ENCODE measurements at regions not wholly inside any gene's neighbourhood (a gene's known extent, or its start where the extent isn't known, plus 50 kb on each side); places are given as distances from the start of the nearest gene placed in this dataset.

- H3K27ac Mint-ChIP-seq = no peak overlapping the region
- peaks cover 4% of the 10 kb centered on the region for H3K9me3 Mint-ChIP-seq
- no peak for DNase-seq (ENCODE audit: low spot score in 2 of 2, unreplicated experiment in 2 of 2)
- no peak overlapping the region for H3K4me3 Mint-ChIP-seq
- no peak for TF ChIP-seq CTCF (IDR thresholded peaks at IDR 0.05; ENCODE audit: unreplicated experiment)
- peaks cover 8% of the 10 kb centered on the region for H3K27me3 Mint-ChIP-seq (ENCODE audit: low read depth)
- H3K4me1 Mint-ChIP-seq = peaks cover 14% of the 10 kb centered on the region
- no peaks in the 10 kb centered on the region for H3K36me3 Mint-ChIP-seq
Measured at GRCh38 chr10:92753865-92754264, 64.1 kb downstream of the HHEX start.

GRCh38 chr10:92755725-92756124, 66.0 kb downstream of the HHEX start:
- Mint-ChIP-seq H3K9me3 (peaks cover 4% of the 10 kb centered on the region), H3K4me1 (peaks cover 14% of the 10 kb centered on the region), H3K27ac (no peak overlapping the region), H3K36me3 (no peaks in the 10 kb centered on the region), H3K4me3 (no peak overlapping the region), H3K27me3 (ENCODE audit: low read depth) (peaks cover 3% of the 10 kb centered on the region)
- DNase-seq (ENCODE audit: low spot score in 2 of 2, unreplicated experiment in 2 of 2) = no peak
- TF ChIP-seq CTCF (IDR thresholded peaks at IDR 0.05; ENCODE audit: unreplicated experiment) = no peak

GRCh38 chr10:92756201-92757065, 66.7 kb downstream of the HHEX start:
- Mint-ChIP-seq H3K36me3 (no peaks in the 10 kb centered on the region), H3K4me3 (no peak overlapping the region), H3K4me1 (peaks cover 14% of the 10 kb centered on the region), H3K27ac (peak overlapping the region; percentile 69), H3K9me3 (peaks cover 4% of the 10 kb centered on the region), H3K27me3 (ENCODE audit: low read depth) (no peaks in the 10 kb centered on the region)
- no peak for TF ChIP-seq CTCF (IDR thresholded peaks at IDR 0.05; ENCODE audit: unreplicated experiment)
- DNase-seq (ENCODE audit: low spot score in 2 of 2, unreplicated experiment in 2 of 2) = no peak

- H3K36me3 Mint-ChIP-seq = no peaks in the 10 kb centered on the region
- H3K27me3 Mint-ChIP-seq (ENCODE audit: low read depth) = peaks cover 4% of the 10 kb centered on the region
- DNase-seq (ENCODE audit: low spot score in 2 of 2, unreplicated experiment in 2 of 2) = peak in 1 of 2 experiments; percentile 41
- H3K4me3 Mint-ChIP-seq = no peak overlapping the region
- H3K9me3 Mint-ChIP-seq = peaks cover 4% of the 10 kb centered on the region
- no peak for TF ChIP-seq CTCF (IDR thresholded peaks at IDR 0.05; ENCODE audit: unreplicated experiment)
- peaks cover 14% of the 10 kb centered on the region for H3K4me1 Mint-ChIP-seq
- H3K27ac Mint-ChIP-seq = peak overlapping the region; percentile 21
Measured at GRCh38 chr10:92757066-92757710, 67.4 kb downstream of the HHEX start.

GRCh38 chr10:92757711-92758104, 68.0 kb downstream of the HHEX start:
- no peak for DNase-seq (ENCODE audit: low spot score in 2 of 2, unreplicated experiment in 2 of 2)
- Mint-ChIP-seq H3K9me3 (peaks cover 4% of the 10 kb centered on the region), H3K36me3 (no peaks in the 10 kb centered on the region)

More at GRCh38 chr10:92757711-92758104, 68.0 kb downstream of the HHEX start:
- Mint-ChIP-seq H3K27ac (no peak overlapping the region), H3K27me3 (ENCODE audit: low read depth) (peaks cover 4% of the 10 kb centered on the region), H3K4me1 (peaks cover 14% of the 10 kb centered on the region), H3K4me3 (no peak overlapping the region)
- TF ChIP-seq CTCF (IDR thresholded peaks at IDR 0.05; ENCODE audit: unreplicated experiment) = no peak
